Activated naive CD8-positive, alpha-beta T cell treated with anti-CD3 and anti-CD28 coated beads, Interleukin-2, amount 50 U/mL, for 24 hours (primary cell): ENCODE measurements at regions not wholly inside any gene's neighbourhood (a gene's known extent, or its start where the extent isn't known, plus 50 kb on each side); places are given as distances from the start of the nearest gene placed in this dataset.

Experiments used
- ATAC-seq: fragments of 150-1000 bp; cut with Tn5 transposase; one replicate; pipeline ENCODE4 v1.10.0; 2021
- DNase-seq: peaks from one replicate; pipeline ENCODE4 v3.0.0; 2021
- H3K27ac Mint-ChIP-seq: one replicate; pipeline ENCODE4 v1.8.0; 2021; ENCODE audit warnings: mild to moderate bottlenecking, mixed read lengths
- H3K27me3 Mint-ChIP-seq: one replicate; pipeline ENCODE4 v1.8.0; 2021; ENCODE audit warnings: mixed read lengths
- H3K36me3 Mint-ChIP-seq: one replicate; pipeline ENCODE4 v1.8.0; 2021; ENCODE audit warnings: low read depth, mixed read lengths
- H3K4me1 Mint-ChIP-seq: one replicate; pipeline ENCODE4 v1.8.0; 2021; ENCODE audit warnings: mixed read lengths
- H3K4me3 Mint-ChIP-seq: one replicate; pipeline ENCODE4 v1.8.0; 2021; ENCODE audit warnings: mild to moderate bottlenecking, moderate library complexity, mixed read lengths
- H3K9me3 Mint-ChIP-seq: one replicate; pipeline ENCODE4 v1.8.0; 2021; ENCODE audit warnings: mixed read lengths

DNA sequence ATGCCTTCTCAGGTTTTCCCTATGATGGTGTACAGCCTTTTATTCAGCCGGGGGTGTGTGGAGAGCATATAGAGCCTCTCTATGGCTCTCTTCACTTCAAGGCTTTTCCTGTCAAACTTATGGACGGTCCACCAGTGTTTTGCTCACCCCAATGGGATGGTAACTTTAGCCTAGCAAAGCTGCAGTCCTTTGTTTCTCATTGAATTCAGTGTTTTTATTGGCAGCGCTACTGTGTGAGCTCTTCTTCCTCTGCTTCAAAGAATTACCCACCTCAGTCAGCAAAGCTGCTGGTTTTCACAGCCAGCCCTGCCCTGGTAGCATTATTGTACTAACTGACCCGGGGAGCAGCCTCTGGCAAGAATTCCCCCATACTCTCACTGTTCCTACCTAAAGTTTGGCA is 145.3 kb upstream of the RRP15 start:
- no peaks in the 10 kb centered on the region for H3K4me1 Mint-ChIP-seq
- DNase-seq: no peak
- H3K36me3 Mint-ChIP-seq: no peaks in the 10 kb centered on the region
- ATAC-seq: no peak
- H3K27me3 Mint-ChIP-seq: peaks cover 2% of the 10 kb centered on the region
- no peak overlapping the region for H3K4me3 Mint-ChIP-seq
- no peak overlapping the region for H3K27ac Mint-ChIP-seq
- peaks cover 18% of the 10 kb centered on the region for H3K9me3 Mint-ChIP-seq

DNA sequence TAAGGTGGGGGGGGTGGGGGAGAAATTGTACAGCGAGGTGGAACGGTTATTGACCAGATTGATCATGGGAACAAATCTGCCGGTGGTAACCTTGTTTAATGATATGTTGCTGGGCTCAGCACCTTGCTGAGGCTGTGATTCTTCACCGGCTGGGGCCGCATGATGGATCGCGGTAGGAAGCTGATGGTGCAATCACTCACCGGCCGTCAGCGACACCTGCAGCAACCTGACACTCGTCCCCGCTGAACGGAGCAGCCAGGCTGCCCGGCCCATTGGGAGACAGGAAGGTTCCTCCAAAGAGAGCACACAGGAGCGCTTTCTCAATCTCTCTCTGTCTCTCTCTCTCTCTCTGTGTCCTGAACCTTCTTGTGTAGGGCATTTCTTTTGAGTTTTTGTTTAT is 128.5 kb upstream of the RRP15 start:
- no peak overlapping the region for H3K27ac Mint-ChIP-seq
- no peaks in the 10 kb centered on the region for H3K36me3 Mint-ChIP-seq
- H3K9me3 Mint-ChIP-seq: peaks cover 10% of the 10 kb centered on the region
- DNase-seq: no peak
- no peaks in the 10 kb centered on the region for H3K4me1 Mint-ChIP-seq
- H3K4me3 Mint-ChIP-seq: no peak overlapping the region
- ATAC-seq: no peak
- peaks cover 21% of the 10 kb centered on the region for H3K27me3 Mint-ChIP-seq

DNA sequence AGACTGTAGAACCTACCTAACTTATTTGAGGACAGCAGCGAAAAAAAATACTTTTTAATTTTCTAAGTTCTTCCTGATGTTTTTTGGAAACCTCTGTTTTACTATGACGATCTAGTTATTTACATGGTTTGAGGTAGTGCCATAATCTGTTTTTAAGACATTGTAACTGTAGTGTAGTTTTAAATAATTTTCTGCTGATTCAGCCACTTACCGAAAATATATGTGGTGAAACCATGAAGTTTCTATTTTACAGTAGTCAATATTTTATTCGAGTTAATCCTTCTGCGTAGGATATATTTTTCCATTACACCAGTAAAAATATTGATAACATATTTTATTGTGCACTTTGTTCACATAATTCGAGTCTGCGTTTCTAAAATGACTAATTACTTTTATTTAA is 121.7 kb upstream of the RRP15 start:
- peaks cover 7% of the 10 kb centered on the region for H3K9me3 Mint-ChIP-seq
- ATAC-seq (no peak), DNase-seq (no peak)
- peaks cover 18% of the 10 kb centered on the region for H3K4me1 Mint-ChIP-seq
- no peak overlapping the region for H3K27ac Mint-ChIP-seq
- H3K27me3 Mint-ChIP-seq: peaks cover 54% of the 10 kb centered on the region
- H3K4me3 Mint-ChIP-seq: no peak overlapping the region
- H3K36me3 Mint-ChIP-seq: no peaks in the 10 kb centered on the region

DNA sequence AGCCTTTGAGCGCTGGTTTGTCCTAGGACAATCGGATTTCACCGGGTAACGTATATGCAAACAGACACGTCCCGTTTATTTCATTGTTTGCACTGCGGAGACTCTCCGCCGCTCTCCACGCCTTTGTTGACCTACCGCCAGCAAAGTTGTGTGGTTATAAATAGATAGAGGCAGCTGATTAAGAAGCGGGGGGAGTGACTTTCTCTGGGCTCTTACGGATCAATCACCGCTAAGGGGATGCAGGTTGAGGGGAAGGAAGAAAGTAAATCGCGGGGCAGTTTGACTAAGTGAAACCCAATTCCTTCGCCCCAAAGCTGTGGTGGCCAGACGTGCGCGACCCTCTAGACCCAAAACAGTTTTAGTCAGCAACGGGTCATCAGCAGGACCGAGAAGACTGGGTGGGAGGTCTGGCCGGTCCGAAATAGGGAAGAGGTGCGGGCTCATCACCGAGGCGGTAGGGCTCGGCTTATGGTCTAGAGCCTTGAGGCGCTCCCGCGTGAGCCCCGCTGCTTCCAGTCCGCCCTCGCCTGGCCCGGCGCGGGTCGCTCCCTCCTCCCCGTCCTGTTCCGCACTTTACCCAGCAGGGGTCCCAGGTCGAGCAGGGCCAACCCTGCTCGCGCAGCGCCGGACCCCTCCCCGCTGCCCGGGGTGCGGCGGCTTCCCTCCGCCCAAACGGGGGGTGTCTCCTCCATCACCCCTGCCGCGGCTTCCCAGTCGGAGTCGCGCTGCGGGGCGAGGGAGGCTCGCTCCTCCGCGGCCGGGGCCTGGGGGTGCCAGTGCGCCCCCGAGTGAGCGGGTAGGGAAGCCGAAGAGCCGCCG is 120.8 kb upstream of the RRP15 start:
- Mint-ChIP-seq H3K9me3 (no peaks in the 10 kb centered on the region), H3K36me3 (no peaks in the 10 kb centered on the region), H3K27ac (no peak overlapping the region), H3K27me3 (peaks cover 52% of the 10 kb centered on the region), H3K4me1 (peaks cover 18% of the 10 kb centered on the region), H3K4me3 (peak overlapping the region; percentile 69)
- no peak for DNase-seq
- ATAC-seq: peak; percentile 10

DNA sequence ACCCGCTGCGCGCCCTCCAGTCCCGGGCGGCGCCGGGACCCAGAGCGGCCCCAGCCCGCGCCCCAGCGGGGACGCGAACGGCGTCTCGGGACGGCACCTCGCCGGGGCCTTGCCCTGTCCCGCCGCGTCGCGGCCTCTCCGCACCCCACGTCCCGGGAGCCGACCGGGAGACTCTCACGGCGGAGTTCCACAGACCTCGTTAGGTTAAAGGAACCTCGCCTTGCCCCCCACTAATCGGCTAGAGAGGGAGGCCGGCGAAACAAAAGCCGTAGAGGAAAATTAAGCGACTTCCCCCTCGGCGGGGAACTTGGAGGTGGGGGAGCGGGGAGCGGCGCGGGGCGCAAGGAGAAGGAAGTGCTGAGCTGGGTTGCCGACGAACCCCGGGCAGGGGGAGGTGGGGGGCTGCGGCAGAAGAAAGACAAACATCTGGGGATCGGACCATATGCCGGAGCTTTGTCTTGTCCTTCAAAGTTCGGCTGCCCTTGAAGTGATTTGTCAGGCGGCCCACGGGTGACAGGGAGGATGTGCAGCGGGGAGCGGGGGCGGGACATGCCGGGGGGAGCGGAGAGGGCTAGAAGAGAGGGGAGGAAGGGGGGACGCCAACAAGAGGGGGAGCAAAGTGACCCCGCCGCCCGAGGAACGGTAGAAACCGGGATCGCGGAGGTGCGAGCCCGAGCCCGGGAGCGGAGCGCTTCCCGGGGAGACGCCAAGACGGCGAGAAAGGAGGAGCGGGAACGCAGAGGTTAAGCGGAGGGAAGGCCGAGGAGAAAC is 120.0 kb upstream of the RRP15 start:
- H3K27me3 Mint-ChIP-seq: peaks cover 56% of the 10 kb centered on the region
- peak overlapping the region; percentile 46 for H3K4me3 Mint-ChIP-seq
- no peaks in the 10 kb centered on the region for H3K36me3 Mint-ChIP-seq
- DNase-seq (peak; percentile 6), ATAC-seq (peak; percentile 36)
- H3K9me3 Mint-ChIP-seq: no peaks in the 10 kb centered on the region
- peaks cover 18% of the 10 kb centered on the region for H3K4me1 Mint-ChIP-seq
- no peak overlapping the region for H3K27ac Mint-ChIP-seq

DNA sequence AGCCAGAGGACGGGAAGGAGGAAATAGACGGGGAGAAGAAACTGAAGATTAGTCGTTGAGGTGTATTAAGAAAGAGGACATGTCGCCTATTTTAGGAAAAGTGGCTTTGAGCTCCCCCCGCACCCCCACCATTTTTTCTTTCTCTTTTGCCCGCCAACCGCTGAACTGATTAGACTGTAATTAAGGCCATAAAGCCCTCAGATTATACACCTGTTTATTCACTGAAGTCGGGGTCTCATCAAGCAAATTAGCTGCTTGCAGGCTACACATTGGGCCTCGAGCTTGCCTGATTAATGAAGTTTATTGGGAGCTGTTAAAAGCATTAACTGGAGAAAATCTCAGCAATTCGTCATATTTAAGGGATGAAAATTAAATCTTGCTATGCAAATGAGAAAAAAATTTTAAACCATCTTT is 119.4 kb upstream of the RRP15 start:
- peak overlapping the region; percentile 46 for H3K4me3 Mint-ChIP-seq
- peaks cover 56% of the 10 kb centered on the region for H3K27me3 Mint-ChIP-seq
- no peak overlapping the region for H3K27ac Mint-ChIP-seq
- no peaks in the 10 kb centered on the region for H3K36me3 Mint-ChIP-seq
- peaks cover 18% of the 10 kb centered on the region for H3K4me1 Mint-ChIP-seq
- ATAC-seq (no peak), DNase-seq (no peak)
- no peaks in the 10 kb centered on the region for H3K9me3 Mint-ChIP-seq

DNA sequence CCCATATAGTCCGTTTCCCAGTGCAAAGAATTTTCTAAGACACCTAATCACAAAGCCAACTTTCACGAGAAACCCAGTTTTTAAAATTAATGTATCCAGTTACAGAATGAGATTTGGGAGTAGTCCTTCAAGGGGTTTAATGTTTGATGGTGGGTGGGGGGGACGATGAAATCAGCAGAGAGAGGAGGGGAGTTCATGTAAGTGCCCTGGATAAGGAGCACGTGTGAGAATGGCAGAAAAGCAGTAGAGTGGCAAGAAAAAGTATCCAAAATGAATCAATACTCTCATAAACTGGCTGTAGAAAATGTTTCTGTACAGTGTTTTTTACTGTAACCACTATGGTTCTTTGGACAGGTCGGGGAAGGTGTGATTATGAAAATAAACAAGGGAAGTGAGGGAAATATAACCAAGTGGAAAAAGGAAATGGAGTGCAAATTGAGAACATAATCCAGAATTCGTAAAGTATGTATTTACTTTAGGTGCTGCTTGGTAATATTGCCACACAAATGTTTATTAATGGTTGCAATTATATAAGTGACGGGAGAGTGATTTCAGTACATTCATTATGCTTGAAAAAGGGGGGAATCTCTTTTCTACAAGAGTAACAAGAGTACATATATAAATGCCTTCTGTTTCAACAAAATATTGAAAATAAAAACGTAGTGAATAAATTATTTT is 118.7 kb upstream of the RRP15 start:
- Mint-ChIP-seq H3K4me3 (no peak overlapping the region), H3K4me1 (peaks cover 20% of the 10 kb centered on the region), H3K27me3 (peaks cover 60% of the 10 kb centered on the region), H3K36me3 (no peaks in the 10 kb centered on the region), H3K27ac (no peak overlapping the region), H3K9me3 (no peaks in the 10 kb centered on the region)
- no peak for ATAC-seq
- DNase-seq: no peak

DNA sequence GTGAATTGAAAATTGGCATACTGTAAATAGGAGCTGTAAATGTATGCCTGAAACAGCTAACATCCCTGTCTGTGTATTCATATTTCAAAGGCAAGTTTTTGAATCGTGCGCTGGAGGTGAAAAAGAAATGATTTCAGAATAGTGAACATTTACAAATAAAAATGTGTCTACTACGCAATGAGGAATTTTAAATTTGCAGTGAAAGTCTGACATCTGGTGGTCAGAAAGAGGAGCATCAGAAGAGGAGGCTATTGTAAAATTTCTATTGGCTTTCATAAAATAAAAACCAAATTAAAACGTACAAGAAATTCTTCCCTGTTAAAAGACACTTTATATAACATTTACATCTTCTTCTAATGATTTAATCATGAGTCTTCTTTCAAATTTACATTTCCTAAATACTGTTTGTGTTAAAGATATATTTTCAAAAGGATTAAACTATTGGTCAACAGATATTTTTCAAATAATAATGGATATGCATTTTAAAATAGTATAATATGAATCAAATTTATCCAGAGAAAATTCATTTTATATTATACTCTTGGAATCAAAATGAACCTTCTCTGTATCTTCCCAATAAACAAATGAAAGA is 113.7 kb upstream of the RRP15 start:
- ATAC-seq (no peak), DNase-seq (no peak)
- H3K4me3 Mint-ChIP-seq: no peak overlapping the region
- peaks cover 2% of the 10 kb centered on the region for H3K4me1 Mint-ChIP-seq
- H3K36me3 Mint-ChIP-seq: no peaks in the 10 kb centered on the region
- H3K27me3 Mint-ChIP-seq: peaks cover 24% of the 10 kb centered on the region
- no peak overlapping the region for H3K27ac Mint-ChIP-seq
- H3K9me3 Mint-ChIP-seq: no peaks in the 10 kb centered on the region

DNA sequence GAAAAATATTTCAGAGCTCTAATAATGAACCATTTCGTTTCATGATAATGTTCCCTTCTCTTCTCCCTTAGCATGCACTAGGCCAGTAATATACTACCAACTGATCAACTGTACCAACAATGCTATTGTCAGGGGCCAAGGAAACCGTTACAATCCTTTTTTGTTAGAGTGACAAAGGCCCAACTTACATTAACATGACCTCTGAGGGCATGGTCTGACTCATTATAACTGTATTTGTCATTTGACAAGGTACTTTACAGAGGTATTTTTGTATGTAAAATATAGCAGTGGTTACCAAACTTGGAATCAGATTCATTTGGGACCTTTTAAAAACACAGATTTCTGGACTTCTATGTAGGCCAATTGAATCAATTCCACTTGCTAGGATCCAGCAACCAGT is 102.6 kb upstream of the RRP15 start:
- H3K4me1 Mint-ChIP-seq: no peaks in the 10 kb centered on the region
- DNase-seq (no peak), ATAC-seq (no peak)
- no peaks in the 10 kb centered on the region for H3K36me3 Mint-ChIP-seq
- no peak overlapping the region for H3K4me3 Mint-ChIP-seq
- H3K9me3 Mint-ChIP-seq: no peaks in the 10 kb centered on the region
- peaks cover 8% of the 10 kb centered on the region for H3K27me3 Mint-ChIP-seq
- H3K27ac Mint-ChIP-seq: no peak overlapping the region

DNA sequence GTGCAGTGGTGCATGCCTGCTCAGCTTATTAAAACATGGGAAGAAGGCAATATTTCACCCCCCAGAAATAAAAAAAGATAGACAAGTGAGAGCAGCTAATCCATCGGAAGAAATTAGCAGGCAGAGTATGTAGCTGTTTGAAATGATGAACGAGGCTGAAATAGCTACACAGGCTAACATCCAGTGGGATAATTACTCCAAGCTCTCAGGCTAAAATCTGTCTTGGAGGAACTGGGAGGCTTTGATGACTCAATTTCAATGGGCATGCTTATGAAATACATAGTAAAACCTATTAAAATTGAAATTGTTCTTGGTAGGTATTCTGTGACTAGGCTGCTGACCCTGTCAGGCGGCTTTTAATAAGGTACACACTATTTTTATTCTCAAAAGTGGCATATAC is 84.1 kb upstream of the RRP15 start:
- Mint-ChIP-seq H3K36me3 (no peaks in the 10 kb centered on the region), H3K27me3 (peaks cover 3% of the 10 kb centered on the region), H3K4me3 (no peak overlapping the region), H3K27ac (no peak overlapping the region), H3K4me1 (no peaks in the 10 kb centered on the region), H3K9me3 (no peaks in the 10 kb centered on the region)
- ATAC-seq (no peak), DNase-seq (no peak)

DNA sequence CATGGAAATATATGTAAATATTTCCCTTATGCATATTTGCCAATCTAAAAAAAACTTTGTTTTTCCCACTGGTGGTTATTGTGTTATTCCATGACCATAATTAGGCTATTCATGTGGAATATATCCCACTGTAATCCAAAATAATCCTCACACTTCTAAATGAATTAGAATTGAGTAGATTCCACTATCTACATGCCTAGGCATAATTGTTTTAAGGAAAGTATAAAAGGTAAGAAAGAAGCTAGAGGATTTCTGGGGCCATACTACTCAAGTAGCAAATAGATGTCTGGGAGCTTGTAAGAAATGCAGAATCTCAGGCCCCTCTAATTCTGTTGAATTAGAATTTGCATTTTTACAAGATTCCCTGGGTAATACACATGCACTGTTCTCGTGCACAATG is 83.5 kb upstream of the RRP15 start:
- no peaks in the 10 kb centered on the region for H3K4me1 Mint-ChIP-seq
- H3K4me3 Mint-ChIP-seq: no peak overlapping the region
- H3K27me3 Mint-ChIP-seq: peaks cover 3% of the 10 kb centered on the region
- no peak overlapping the region for H3K27ac Mint-ChIP-seq
- ATAC-seq (no peak), DNase-seq (no peak)
- H3K36me3 Mint-ChIP-seq: no peaks in the 10 kb centered on the region
- H3K9me3 Mint-ChIP-seq: no peaks in the 10 kb centered on the region

DNA sequence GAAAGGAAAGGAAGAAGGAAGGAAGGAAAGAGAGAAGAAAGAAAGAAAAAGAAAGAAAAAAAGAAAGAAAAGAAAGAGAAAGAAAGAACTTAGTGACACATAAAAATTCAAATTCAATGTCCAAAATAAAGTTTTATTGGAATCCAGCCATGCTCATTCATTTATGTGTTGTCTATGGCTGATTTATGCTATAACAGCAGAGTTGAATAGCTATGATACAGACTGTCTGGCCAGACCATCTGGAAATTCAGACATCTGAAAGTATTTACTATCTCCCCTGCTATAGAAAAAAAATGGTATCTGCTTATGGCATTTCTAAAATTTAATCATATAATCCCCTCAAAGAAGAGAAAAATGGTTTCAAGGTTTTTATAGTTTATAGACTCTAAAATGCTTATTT is 79.4 kb upstream of the RRP15 start:
- Mint-ChIP-seq H3K27ac (no peak overlapping the region), H3K9me3 (no peaks in the 10 kb centered on the region), H3K36me3 (no peaks in the 10 kb centered on the region), H3K27me3 (peaks cover 4% of the 10 kb centered on the region), H3K4me1 (no peaks in the 10 kb centered on the region), H3K4me3 (no peak overlapping the region)
- ATAC-seq (no peak), DNase-seq (no peak)

DNA sequence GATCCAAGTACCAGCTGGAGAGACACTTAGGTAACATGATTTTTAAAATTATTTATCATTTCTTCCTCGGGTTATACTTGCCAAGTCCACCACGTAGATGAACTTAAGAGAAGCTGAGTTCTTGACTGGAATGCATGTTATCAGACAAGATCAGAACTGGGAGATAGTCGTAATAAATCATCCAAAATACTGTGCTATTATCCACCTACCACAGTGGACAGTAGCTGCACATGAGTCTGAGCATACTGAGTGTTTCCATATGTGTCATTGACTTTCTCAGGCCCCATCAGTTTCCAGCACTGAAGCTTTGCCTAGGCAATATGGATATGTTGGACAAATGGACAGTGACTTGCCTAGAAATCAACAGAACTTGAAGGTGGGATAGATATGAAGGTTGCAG is 77.9 kb upstream of the RRP15 start:
- no peak overlapping the region for H3K27ac Mint-ChIP-seq
- no peaks in the 10 kb centered on the region for H3K4me1 Mint-ChIP-seq
- H3K4me3 Mint-ChIP-seq: no peak overlapping the region
- DNase-seq (no peak), ATAC-seq (no peak)
- no peaks in the 10 kb centered on the region for H3K36me3 Mint-ChIP-seq
- no peaks in the 10 kb centered on the region for H3K9me3 Mint-ChIP-seq
- peaks cover 4% of the 10 kb centered on the region for H3K27me3 Mint-ChIP-seq

DNA sequence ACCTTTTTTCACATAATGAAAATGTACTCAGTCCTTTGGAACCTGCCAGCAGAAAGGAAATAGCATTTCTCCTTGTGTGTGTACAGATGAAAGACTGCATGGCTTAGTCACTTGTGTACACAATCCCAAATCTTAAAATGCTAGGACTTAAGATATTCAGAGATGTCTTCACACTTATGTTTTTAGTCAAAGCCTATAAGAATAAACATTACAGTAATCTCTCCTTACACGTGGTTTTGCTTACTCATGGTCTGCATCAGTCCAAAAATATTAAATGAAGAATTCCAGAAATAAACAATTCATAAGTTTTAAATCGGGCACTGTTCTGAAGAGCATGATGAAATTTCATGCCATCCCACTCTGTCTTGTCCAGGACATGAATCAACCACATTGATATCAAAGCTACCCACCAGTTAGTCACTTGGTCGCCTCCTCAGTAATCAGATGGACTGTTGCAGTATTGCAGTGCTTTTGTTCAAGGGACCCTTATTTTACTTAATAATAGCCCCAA is 75.7 kb upstream of the RRP15 start:
- Mint-ChIP-seq H3K9me3 (no peaks in the 10 kb centered on the region), H3K4me3 (no peak overlapping the region), H3K27ac (no peak overlapping the region), H3K36me3 (no peaks in the 10 kb centered on the region), H3K4me1 (no peaks in the 10 kb centered on the region), H3K27me3 (peaks cover 4% of the 10 kb centered on the region)
- DNase-seq: no peak
- ATAC-seq: no peak
